HG03095 (cell line): ENCODE measurements at regions not wholly inside any gene's neighbourhood (a gene's known extent, or its start where the extent isn't known, plus 50 kb on each side); places are given as distances from the start of the nearest gene placed in this dataset.

Experiments used
- ATAC-seq: cut with Tn5 transposase; IDR thresholded peaks from one replicate; pipeline ENCODE4 v1.9.1; 2021; ENCODE audit warnings: moderate library complexity; ENCODE audit not compliant: unreplicated experiment

GRCh38 chr1:182129398-182129797 is 67.9 kb upstream of the ZNF648 start:
- no peak for ATAC-seq

GRCh38 chr1:182128502-182128901 is 67.0 kb upstream of the ZNF648 start:
- ATAC-seq: no peak

GRCh38 chr1:182127656-182128055 is 66.1 kb upstream of the ZNF648 start:
- no peak for ATAC-seq

- ATAC-seq: no peak
These were observed 64.8 kb upstream of the ZNF648 start for GRCh38 chr1:182126272-182126800.

GRCh38 chr1:182122913-182123260 is 61.4 kb upstream of the ZNF648 start:
- no peak for ATAC-seq

- ATAC-seq: no peak
These were observed 60.9 kb upstream of the ZNF648 start for GRCh38 chr1:182122256-182122912.

GRCh38 chr1:182121787-182122186 is 60.3 kb upstream of the ZNF648 start:
- ATAC-seq: no peak

- ATAC-seq: no peak
These were observed 59.1 kb upstream of the ZNF648 start for GRCh38 chr1:182120411-182121258.

GRCh38 chr1:182119631-182120030 is 58.1 kb upstream of the ZNF648 start:
- no peak for ATAC-seq

- no peak for ATAC-seq
These were observed 57.3 kb upstream of the ZNF648 start for GRCh38 chr1:182118851-182119250.

GRCh38 chr1:182114627-182115023 is 53.1 kb upstream of the ZNF648 start:
- no peak for ATAC-seq

GRCh38 chr1:182113879-182114626 is 52.5 kb upstream of the ZNF648 start:
- no peak for ATAC-seq

- ATAC-seq: no peak
These were observed 50.0 kb upstream of the ZNF648 start for GRCh38 chr1:182111496-182111895.
